ENCODE measurements at regions not wholly inside any gene's neighbourhood (a gene's known extent, or its start where the extent isn't known, plus 50 kb on each side); places are given as distances from the start of the nearest gene placed in this dataset.

- TF ChIP-seq CHD7 (IDR thresholded peaks at IDR 0.05; ENCODE audit: insufficient replicate concordance, low read length): no peak
- TF ChIP-seq JUN (IDR thresholded peaks at IDR 0.05; ENCODE audit: low read depth, low read length): no peak
- TF ChIP-seq SP1 (IDR thresholded peaks at IDR 0.05; ENCODE audit: low read depth, low read length): no peak
- TF ChIP-seq MAFK (IDR thresholded peaks at IDR 0.05; ENCODE audit: low read depth, low read length): no peak
- no peak for TF ChIP-seq GABPA (IDR thresholded peaks at IDR 0.05; ENCODE audit: borderline replicate concordance, insufficient read depth, low read length)
- TF ChIP-seq ZNF274 (IDR thresholded peaks at IDR 0.05; ENCODE audit: borderline replicate concordance, extremely low read depth, low read length): no peak
- TF ChIP-seq CTCF (IDR thresholded peaks at IDR 0.05; ENCODE audit: control extremely low read depth in 1 of 3, insufficient read depth in 1 of 3, low read depth in 1 of 3, low read length in 3 of 3): no peak
- TF ChIP-seq POLR2A (IDR thresholded peaks at IDR 0.05; ENCODE audit: control extremely low read depth in 1 of 2, low read depth in 2 of 2, low read length in 2 of 2): no peak
Measured at GRCh38 chr10:44258460-44259089, 126.3 kb downstream of the CXCL12 start (continued).

Data from H1 (cell line).